B cell (primary cell): ENCODE measurements at regions not wholly inside any gene's neighbourhood (a gene's known extent, or its start where the extent isn't known, plus 50 kb on each side); places are given as distances from the start of the nearest gene placed in this dataset.

Source experiments
- CTCF ChIP-seq: fragments of 200-600 bp; IDR thresholded peaks from one replicate; pipeline ENCODE4 v1.8.0; 2022; ENCODE audit warnings: antibody characterized with exemption, mild to moderate bottlenecking
- EZH2 ChIP-seq: IDR thresholded peaks from 2 replicates; pipeline ENCODE4 v1.6.1; 2012; ENCODE audit warnings: borderline replicate concordance, low read depth, mild to moderate bottlenecking, moderate library complexity, low read length; ENCODE audit not compliant: insufficient read depth, poor library complexity, severe bottlenecking

- TF ChIP-seq CTCF (no peak), EZH2 (no peak)
These were observed 292.8 kb upstream of the RAG2 start for GRCh38 chr11:36890841-36891240.
